ENCODE measurements at regions not wholly inside any gene's neighbourhood (a gene's known extent, or its start where the extent isn't known, plus 50 kb on each side); places are given as distances from the start of the nearest gene placed in this dataset.

DNA sequence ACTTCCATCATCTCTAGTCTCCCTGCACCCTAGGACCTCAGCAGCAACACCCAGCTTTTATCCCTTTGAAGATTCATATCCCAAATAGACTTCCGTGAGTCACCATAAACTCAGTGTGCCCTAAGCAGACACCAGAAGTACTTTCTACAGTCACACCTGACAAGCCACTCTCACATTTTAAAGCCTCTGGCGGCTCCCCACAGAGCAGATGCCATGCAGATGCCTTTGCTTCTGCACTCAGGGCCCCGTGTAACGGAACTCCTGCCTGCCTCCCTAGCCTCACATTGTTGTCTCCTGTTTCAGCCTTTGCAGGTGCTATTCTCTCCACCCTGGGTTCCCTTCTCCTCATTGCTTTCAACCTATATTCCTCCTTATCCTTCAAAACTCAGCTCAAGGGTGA, 155.5 kb upstream of the SLC24A5 start:
- TF ChIP-seq, protein P1, sequence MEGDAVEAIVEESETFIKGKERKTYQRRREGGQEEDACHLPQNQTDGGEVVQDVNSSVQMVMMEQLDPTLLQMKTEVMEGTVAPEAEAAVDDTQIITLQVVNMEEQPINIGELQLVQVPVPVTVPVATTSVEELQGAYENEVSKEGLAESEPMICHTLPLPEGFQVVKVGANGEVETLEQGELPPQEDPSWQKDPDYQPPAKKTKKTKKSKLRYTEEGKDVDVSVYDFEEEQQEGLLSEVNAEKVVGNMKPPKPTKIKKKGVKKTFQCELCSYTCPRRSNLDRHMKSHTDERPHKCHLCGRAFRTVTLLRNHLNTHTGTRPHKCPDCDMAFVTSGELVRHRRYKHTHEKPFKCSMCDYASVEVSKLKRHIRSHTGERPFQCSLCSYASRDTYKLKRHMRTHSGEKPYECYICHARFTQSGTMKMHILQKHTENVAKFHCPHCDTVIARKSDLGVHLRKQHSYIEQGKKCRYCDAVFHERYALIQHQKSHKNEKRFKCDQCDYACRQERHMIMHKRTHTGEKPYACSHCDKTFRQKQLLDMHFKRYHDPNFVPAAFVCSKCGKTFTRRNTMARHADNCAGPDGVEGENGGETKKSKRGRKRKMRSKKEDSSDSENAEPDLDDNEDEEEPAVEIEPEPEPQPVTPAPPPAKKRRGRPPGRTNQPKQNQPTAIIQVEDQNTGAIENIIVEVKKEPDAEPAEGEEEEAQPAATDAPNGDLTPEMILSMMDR (IDR thresholded peaks at IDR 0.05), result no peak
- TF ChIP-seq EZH2phosphoT487 (IDR thresholded peaks at IDR 0.05) (no peak), EZH2 (IDR thresholded peaks at IDR 0.05) (no peak)
